CD4-positive, CD25-positive, alpha-beta regulatory T cell (primary cell): ENCODE measurements at regions not wholly inside any gene's neighbourhood (a gene's known extent, or its start where the extent isn't known, plus 50 kb on each side); places are given as distances from the start of the nearest gene placed in this dataset.

Source experiments
- ATAC-seq, 2 donors: fragments of 150-1000 bp; cut with Tn5 transposase; one replicate each; pipeline ENCODE4 v1.10.0; 2021; ENCODE audit warnings: low read depth in 2 of 2, moderate number of reproducible peaks in 2 of 2, moderate library complexity in 1 of 2
- DNase-seq, 3 donors: peaks; one replicate each; pipeline versions ENCODE4 v3.0.0 to v3.0.0-alpha.2; 2012 to 2022; ENCODE audit warnings: mixed read lengths in 1 of 3
- H3K27ac ChIP-seq: one replicate; pipeline ENCODE4 v1.7.0; 2013; ENCODE audit warnings: mild to moderate bottlenecking, low read length; ENCODE audit not compliant: insufficient read depth, poor library complexity, severe bottlenecking
- H3K27me3 ChIP-seq: one replicate; pipeline ENCODE4 v1.7.0; 2013; ENCODE audit warnings: low read length; ENCODE audit not compliant: control insufficient read depth, insufficient read depth
- H3K36me3 ChIP-seq: one replicate; pipeline ENCODE4 v1.7.0; 2013; ENCODE audit warnings: mild to moderate bottlenecking, low read length, moderate library complexity; ENCODE audit not compliant: control insufficient read depth, insufficient read depth
- H3K4me1 ChIP-seq: 2 replicates; pipeline ENCODE4 v1.7.0; 2013; ENCODE audit warnings: mild to moderate bottlenecking, low read length; ENCODE audit not compliant: insufficient read depth, control insufficient read depth, poor library complexity, severe bottlenecking
- H3K4me3 ChIP-seq: one replicate; pipeline ENCODE4 v1.7.0; 2013; ENCODE audit warnings: low read depth, mild to moderate bottlenecking, low read length, moderate library complexity
- H3K9me3 ChIP-seq, 2 experiments: 1 replicate in 1 of 2; 2 replicates in 1 of 2; pipeline ENCODE4 v1.7.0; 2013; ENCODE audit warnings: low read length in 2 of 2, mild to moderate bottlenecking in 1 of 2, moderate library complexity in 1 of 2; ENCODE audit not compliant: control insufficient read depth in 2 of 2
- H3K27ac Mint-ChIP-seq, 3 donors: one replicate each; pipeline ENCODE4 v1.8.0; 2020 to 2022; ENCODE audit warnings: mild to moderate bottlenecking in 3 of 3, mixed read lengths in 3 of 3, moderate library complexity in 2 of 3
- H3K27me3 Mint-ChIP-seq: one replicate; pipeline ENCODE4 v1.8.0; 2022; ENCODE audit warnings: mild to moderate bottlenecking, mixed read lengths
- H3K36me3 Mint-ChIP-seq: one replicate; pipeline ENCODE4 v1.8.0; 2020; ENCODE audit warnings: mixed read lengths
- H3K4me1 Mint-ChIP-seq, 4 donors: one replicate each; pipeline ENCODE4 v1.8.0; 2020 to 2022; ENCODE audit warnings: mixed read lengths in 4 of 4, mild to moderate bottlenecking in 1 of 4
- H3K4me3 Mint-ChIP-seq, 4 donors: one replicate each; pipeline ENCODE4 v1.8.0; 2020 to 2022; ENCODE audit warnings: mild to moderate bottlenecking in 4 of 4, mixed read lengths in 4 of 4, moderate library complexity in 3 of 4
- H3K9me3 Mint-ChIP-seq, 7 donors: one replicate each; pipeline ENCODE4 v1.8.0; 2020 to 2022; ENCODE audit warnings: mixed read lengths in 7 of 7, mild to moderate bottlenecking in 3 of 7, moderate library complexity in 2 of 7

GRCh38 chr10:81101062-81101461 is 563.4 kb downstream of the SH2D4B start:
- no peaks in the 10 kb centered on the region for H3K9me3 ChIP-seq
- no peak for ATAC-seq
- Mint-ChIP-seq H3K4me1 (no peaks in the 10 kb centered on the region), H3K9me3 (peaks cover 0 to 10% (median 4%) of the 10 kb centered on the region in 7 donors), H3K27ac (no peak overlapping the region), H3K27me3 (no peaks in the 10 kb centered on the region), H3K4me3 (no peak overlapping the region), H3K36me3 (no peaks in the 10 kb centered on the region)
- H3K4me3 ChIP-seq: no peak overlapping the region
- no peaks in the 10 kb centered on the region for H3K4me1 ChIP-seq
- H3K27ac ChIP-seq: no peak overlapping the region
- H3K36me3 ChIP-seq: no peaks in the 10 kb centered on the region
- no peaks in the 10 kb centered on the region for H3K27me3 ChIP-seq
- no peak for DNase-seq

- Mint-ChIP-seq H3K4me1 (no peaks in the 10 kb centered on the region), H3K27me3 (no peaks in the 10 kb centered on the region), H3K27ac (no peak overlapping the region), H3K4me3 (no peak overlapping the region), H3K9me3 (peaks cover 0 to 6% (median 3%) of the 10 kb centered on the region in 7 donors), H3K36me3 (no peaks in the 10 kb centered on the region)
- H3K27ac ChIP-seq: no peak overlapping the region
- no peak overlapping the region for H3K4me3 ChIP-seq
- no peaks in the 10 kb centered on the region for H3K4me1 ChIP-seq
- H3K36me3 ChIP-seq: no peaks in the 10 kb centered on the region
- no peaks in the 10 kb centered on the region for H3K27me3 ChIP-seq
- H3K9me3 ChIP-seq: no peaks in the 10 kb centered on the region
- DNase-seq (no peak), ATAC-seq (no peak)
Observed at GRCh38 chr10:81104494-81104893, 566.8 kb downstream of the SH2D4B start.

GRCh38 chr10:81108516-81109199 is 571.0 kb downstream of the SH2D4B start:
- Histone ChIP-seq H3K4me3 (no peak overlapping the region), H3K36me3 (no peaks in the 10 kb centered on the region), H3K9me3 (no peaks in the 10 kb centered on the region), H3K27me3 (no peaks in the 10 kb centered on the region), H3K27ac (no peak overlapping the region), H3K4me1 (no peaks in the 10 kb centered on the region)
- H3K27me3 Mint-ChIP-seq: no peaks in the 10 kb centered on the region
- no peak overlapping the region for H3K27ac Mint-ChIP-seq
- DNase-seq: no peak
- no peak overlapping the region for H3K4me3 Mint-ChIP-seq
- peaks cover 0 to 7% (median 4%) of the 10 kb centered on the region in 7 donors for H3K9me3 Mint-ChIP-seq
- no peaks in the 10 kb centered on the region for H3K4me1 Mint-ChIP-seq
- H3K36me3 Mint-ChIP-seq: no peaks in the 10 kb centered on the region
- ATAC-seq: no peak

GRCh38 chr10:81109200-81109752 is 571.6 kb downstream of the SH2D4B start:
- no peaks in the 10 kb centered on the region for H3K36me3 ChIP-seq
- no peaks in the 10 kb centered on the region for H3K27me3 ChIP-seq
- H3K27ac ChIP-seq: no peak overlapping the region
- H3K36me3 Mint-ChIP-seq: no peaks in the 10 kb centered on the region
- DNase-seq: no peak
- H3K4me3 ChIP-seq: no peak overlapping the region
- no peak for ATAC-seq
- no peaks in the 10 kb centered on the region for H3K9me3 ChIP-seq
- H3K4me1 Mint-ChIP-seq: no peaks in the 10 kb centered on the region
- H3K27me3 Mint-ChIP-seq: no peaks in the 10 kb centered on the region
- peaks cover 0 to 7% (median 4%) of the 10 kb centered on the region in 7 donors for H3K9me3 Mint-ChIP-seq
- no peaks in the 10 kb centered on the region for H3K4me1 ChIP-seq
- no peak overlapping the region for H3K4me3 Mint-ChIP-seq
- no peak overlapping the region for H3K27ac Mint-ChIP-seq

- peaks cover 0 to 4% (median 2%) of the 10 kb centered on the region in 7 donors for H3K9me3 Mint-ChIP-seq
- H3K9me3 ChIP-seq: no peaks in the 10 kb centered on the region
- H3K27me3 ChIP-seq: no peaks in the 10 kb centered on the region
- H3K4me1 ChIP-seq: no peaks in the 10 kb centered on the region
- no peaks in the 10 kb centered on the region for H3K27me3 Mint-ChIP-seq
- H3K36me3 Mint-ChIP-seq: no peaks in the 10 kb centered on the region
- H3K36me3 ChIP-seq: no peaks in the 10 kb centered on the region
- DNase-seq (no peak), ATAC-seq (no peak)
- H3K4me3 Mint-ChIP-seq: no peak overlapping the region
- H3K4me3 ChIP-seq: no peak overlapping the region
- no peak overlapping the region for H3K27ac Mint-ChIP-seq
- no peak overlapping the region for H3K27ac ChIP-seq
- no peaks in the 10 kb centered on the region for H3K4me1 Mint-ChIP-seq
Observed at GRCh38 chr10:81116201-81116600, 578.5 kb downstream of the SH2D4B start.

GRCh38 chr10:81116990-81117389 is 579.3 kb downstream of the SH2D4B start:
- no peak for DNase-seq
- Mint-ChIP-seq H3K9me3 (peaks cover 0 to 2% (median 0%) of the 10 kb centered on the region in 7 donors), H3K27ac (no peak overlapping the region), H3K4me1 (no peaks in the 10 kb centered on the region), H3K27me3 (no peaks in the 10 kb centered on the region), H3K4me3 (no peak overlapping the region), H3K36me3 (no peaks in the 10 kb centered on the region)
- Histone ChIP-seq H3K27me3 (no peaks in the 10 kb centered on the region), H3K9me3 (no peaks in the 10 kb centered on the region), H3K4me1 (no peaks in the 10 kb centered on the region), H3K27ac (no peak overlapping the region), H3K36me3 (no peaks in the 10 kb centered on the region), H3K4me3 (no peak overlapping the region)
- ATAC-seq: no peak

GRCh38 chr10:81127931-81128330 is 590.2 kb downstream of the SH2D4B start:
- H3K36me3 ChIP-seq: no peaks in the 10 kb centered on the region
- no peak overlapping the region for H3K27ac ChIP-seq
- Mint-ChIP-seq H3K27ac (no peak overlapping the region), H3K4me1 (no peaks in the 10 kb centered on the region), H3K36me3 (no peaks in the 10 kb centered on the region), H3K4me3 (no peak overlapping the region), H3K9me3 (peaks cover 0 to 4% (median 0%) of the 10 kb centered on the region in 7 donors), H3K27me3 (no peaks in the 10 kb centered on the region)
- no peak for DNase-seq
- H3K9me3 ChIP-seq: no peaks in the 10 kb centered on the region
- no peak overlapping the region for H3K4me3 ChIP-seq
- no peak for ATAC-seq
- no peaks in the 10 kb centered on the region for H3K27me3 ChIP-seq
- no peaks in the 10 kb centered on the region for H3K4me1 ChIP-seq

GRCh38 chr10:81130014-81130413 is 592.3 kb downstream of the SH2D4B start:
- Histone ChIP-seq H3K27me3 (no peaks in the 10 kb centered on the region), H3K4me1 (no peaks in the 10 kb centered on the region), H3K9me3 (no peaks in the 10 kb centered on the region), H3K36me3 (no peaks in the 10 kb centered on the region), H3K27ac (no peak overlapping the region), H3K4me3 (no peak overlapping the region)
- H3K4me1 Mint-ChIP-seq: no peaks in the 10 kb centered on the region
- H3K9me3 Mint-ChIP-seq: peaks cover 0 to 5% (median 0%) of the 10 kb centered on the region in 7 donors
- H3K27me3 Mint-ChIP-seq: no peaks in the 10 kb centered on the region
- peak overlapping the region in 1 of 4 donors; percentile 33 for H3K4me3 Mint-ChIP-seq
- H3K27ac Mint-ChIP-seq: no peak overlapping the region
- no peak for ATAC-seq
- no peaks in the 10 kb centered on the region for H3K36me3 Mint-ChIP-seq
- DNase-seq: no peak
